ENCODE measurements at regions not wholly inside any gene's neighbourhood (a gene's known extent, or its start where the extent isn't known, plus 50 kb on each side); places are given as distances from the start of the nearest gene placed in this dataset.

DNA sequence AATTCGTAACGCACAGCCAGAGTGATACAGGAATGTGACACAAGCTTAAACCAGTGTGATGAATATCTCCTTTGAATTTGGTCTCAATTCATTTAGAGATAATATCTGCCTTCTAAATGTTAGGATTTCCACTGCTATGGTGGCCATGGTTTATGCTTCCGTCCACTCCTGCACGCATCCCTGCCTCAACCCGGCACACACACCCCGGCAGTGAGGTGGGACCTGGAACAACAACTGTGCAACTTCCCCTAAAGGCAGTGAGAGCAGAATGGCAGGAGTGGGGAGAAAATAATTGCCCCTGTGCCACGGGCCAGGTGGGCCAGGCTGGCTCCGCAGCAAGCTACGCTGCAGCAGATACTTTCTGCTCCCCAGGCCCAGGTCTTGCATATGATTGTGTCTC lies 72.6 kb upstream of the CPEB4 start:
- TF ChIP-seq POLR2AphosphoS5 (IDR thresholded peaks at IDR 0.05), result no peak
- no peak for TF ChIP-seq EP300 (IDR thresholded peaks at IDR 0.05)

All from upper lobe of left lung (tissue), 4 donors.